Esophagus muscularis mucosa (tissue), 4 donors: ENCODE measurements at regions not wholly inside any gene's neighbourhood (a gene's known extent, or its start where the extent isn't known, plus 50 kb on each side); places are given as distances from the start of the nearest gene placed in this dataset.

Experiments
- DNase-seq: peaks from one replicate; pipeline ENCODE4 v3.0.0-alpha.2; 2017; ENCODE audit errors: extremely low spot score
- H3K27ac ChIP-seq, 4 donors: fragments of 200-600 bp; sonication (generic); replicated peaks in 1 of 4; 1 replicate in 3 of 4; 2 replicates in 1 of 4; pipeline ENCODE4 v1.5.1; 2016 to 2019; ENCODE audit warnings: mild to moderate bottlenecking in 1 of 4
- H3K27me3 ChIP-seq, 4 donors: fragments of 200-600 bp; sonication (generic); one replicate each; pipeline versions ENCODE4 v1.5.1 to v1.6.0; 2016 to 2019
- H3K36me3 ChIP-seq, 4 donors: fragments of 200-600 bp; sonication (generic); one replicate each; pipeline ENCODE4 v1.5.1; 2016 to 2019
- H3K4me1 ChIP-seq, 4 donors: fragments of 200-600 bp; sonication (generic); one replicate each; pipeline ENCODE4 v1.5.1; 2016 to 2019
- H3K4me3 ChIP-seq, 4 donors: fragments of 200-600 bp; sonication (generic); 1 replicate in 2 of 4; 2 replicates in 2 of 4; pipeline ENCODE4 v1.5.1; 2016 to 2019; ENCODE audit warnings: mild to moderate bottlenecking in 4 of 4, moderate library complexity in 1 of 4
- H3K9me3 ChIP-seq, 4 donors: fragments of 200-600 bp; sonication (generic); 1 replicate in 3 of 4; 2 replicates in 1 of 4; pipeline ENCODE4 v1.5.1; 2016 to 2019
- CTCF ChIP-seq, 3 experiments: fragments of 200-600 bp in 2 of 3; fragments of 450-650 bp in 1 of 3; sonication (generic) in 2 of 3; IDR thresholded peaks; one replicate each; pipeline ENCODE4 v1.5.1; 2017 to 2019; ENCODE audit warnings: antibody characterized with exemption in 3 of 3, mild to moderate bottlenecking in 2 of 3, moderate library complexity in 1 of 3
- EP300 ChIP-seq: sonication (generic); formaldehyde crosslinking; IDR thresholded peaks from one replicate; pipeline ENCODE4 v1.6.1; 2017; ENCODE audit warnings: antibody characterized with exemption
- POLR2A ChIP-seq: fragments of 450-650 bp; IDR thresholded peaks from one replicate; pipeline ENCODE4 v1.6.1; 2017; ENCODE audit warnings: antibody characterized with exemption, moderate library complexity, mild to moderate bottlenecking, low read depth
- POLR2AphosphoS5 ChIP-seq, 2 donors: sonication (generic); formaldehyde crosslinking; IDR thresholded peaks; one replicate each; pipeline ENCODE4 v1.6.1; 2017; ENCODE audit warnings: antibody characterized with exemption in 2 of 2
- WGBS: methylation state at CpG from one replicate; pipeline ENCODE4 v1.1.5; 2018; 5-methylcytosine and 5-hydroxymethylcytosine counted together
- intact Hi-C: fragments of 100-400 bp; cut with DNase I; formaldehyde crosslinking; loops from one replicate; pipeline ENCODE4 v1.15.1; 2023

GRCh38 chr10:20686015-20686635 is 211.0 kb downstream of the NEBL start:
- no peaks in the 10 kb centered on the region for H3K9me3 ChIP-seq
- intact Hi-C loops = no loop called here
- H3K4me1 ChIP-seq = no peaks in the 10 kb centered on the region
- H3K27ac ChIP-seq = no peak overlapping the region
- no peak for TF ChIP-seq POLR2AphosphoS5 (IDR thresholded peaks at IDR 0.05)
- H3K27me3 ChIP-seq = no peaks in the 10 kb centered on the region
- no peak overlapping the region for H3K4me3 ChIP-seq
- 55% methylated on average over 7 of the region's 7 CpGs for WGBS
- no peaks in the 10 kb centered on the region for H3K36me3 ChIP-seq
- DNase-seq = no peak

- TF ChIP-seq POLR2AphosphoS5 (IDR thresholded peaks at IDR 0.05) = no peak
- TF ChIP-seq CTCF (IDR thresholded peaks at IDR 0.05) = no peak
- no peak for TF ChIP-seq POLR2A
- TF ChIP-seq EP300 = no peak
- DNase-seq = no peak
- no peaks in the 10 kb centered on the region for H3K4me1 ChIP-seq
- H3K9me3 ChIP-seq = no peaks in the 10 kb centered on the region
- H3K27me3 ChIP-seq = no peaks in the 10 kb centered on the region
- H3K27ac ChIP-seq = no peak overlapping the region
- WGBS = 86% methylated on average over 8 of the region's 8 CpGs
- intact Hi-C loops = no loop called here
- H3K4me3 ChIP-seq = no peak overlapping the region
- no peaks in the 10 kb centered on the region for H3K36me3 ChIP-seq
Observed at GRCh38 chr10:20685462-20685861, 211.6 kb downstream of the NEBL start.

GRCh38 chr10:20683345-20683744 is 213.8 kb downstream of the NEBL start:
- no peak overlapping the region for H3K4me3 ChIP-seq
- no peaks in the 10 kb centered on the region for H3K4me1 ChIP-seq
- no peaks in the 10 kb centered on the region for H3K36me3 ChIP-seq
- TF ChIP-seq EP300 = no peak
- TF ChIP-seq POLR2A = no peak
- no peak for TF ChIP-seq CTCF (IDR thresholded peaks at IDR 0.05)
- TF ChIP-seq POLR2AphosphoS5 (IDR thresholded peaks at IDR 0.05) = no peak
- intact Hi-C loops = no loop called here
- no peaks in the 10 kb centered on the region for H3K27me3 ChIP-seq
- H3K9me3 ChIP-seq = no peaks in the 10 kb centered on the region
- no peak overlapping the region for H3K27ac ChIP-seq
- DNase-seq = no peak

GRCh38 chr10:20682782-20683181 is 214.3 kb downstream of the NEBL start:
- TF ChIP-seq POLR2A (no peak), CTCF (IDR thresholded peaks at IDR 0.05) (no peak), POLR2AphosphoS5 (IDR thresholded peaks at IDR 0.05) (no peak), EP300 (no peak)
- WGBS = 93% methylated on average over 3 of the region's 3 CpGs
- DNase-seq = no peak
- intact Hi-C loops = no loop called here
- no peaks in the 10 kb centered on the region for H3K4me1 ChIP-seq
- no peaks in the 10 kb centered on the region for H3K9me3 ChIP-seq
- H3K27me3 ChIP-seq = no peaks in the 10 kb centered on the region
- H3K36me3 ChIP-seq = no peaks in the 10 kb centered on the region
- no peak overlapping the region for H3K27ac ChIP-seq
- H3K4me3 ChIP-seq = no peak overlapping the region

- Histone ChIP-seq H3K4me1 (no peaks in the 10 kb centered on the region), H3K9me3 (no peaks in the 10 kb centered on the region), H3K36me3 (no peaks in the 10 kb centered on the region), H3K27me3 (no peaks in the 10 kb centered on the region), H3K27ac (no peak overlapping the region), H3K4me3 (no peak overlapping the region)
- intact Hi-C loops = no loop called here
- 56% methylated on average over 5 of the region's 5 CpGs for WGBS
- DNase-seq = no peak
- TF ChIP-seq POLR2AphosphoS5 (IDR thresholded peaks at IDR 0.05) (no peak), EP300 (no peak), CTCF (IDR thresholded peaks at IDR 0.05) (no peak), POLR2A (no peak)
Observed at GRCh38 chr10:20677340-20677739, 219.8 kb downstream of the NEBL start.
